Osteoblast (primary cell): ENCODE measurements at regions not wholly inside any gene's neighbourhood (a gene's known extent, or its start where the extent isn't known, plus 50 kb on each side); places are given as distances from the start of the nearest gene placed in this dataset.

ENCODE experiments used
- DNase-seq: peaks from one replicate; pipeline ENCODE4 v3.0.0; 2011; ENCODE audit warnings: low spot score, mixed read lengths; ENCODE audit not compliant: insufficient read length; ENCODE audit errors: missing footprints
- H2AFZ ChIP-seq: 2 replicates; pipeline ENCODE4 v1.6.0; 2011; ENCODE audit warnings: mild to moderate bottlenecking, low read length
- H3K27ac ChIP-seq: 2 replicates; pipeline ENCODE4 v1.5.1; 2011; ENCODE audit warnings: mild to moderate bottlenecking, low read depth, low read length, moderate library complexity
- H3K27me3 ChIP-seq: 2 replicates; pipeline ENCODE4 v1.6.0; 2012; ENCODE audit warnings: mild to moderate bottlenecking, control low read depth, inconsistent platforms, low read length, moderate library complexity; ENCODE audit not compliant: insufficient read depth
- H3K36me3 ChIP-seq: 2 replicates; pipeline ENCODE4 v1.5.1; 2011; ENCODE audit warnings: mild to moderate bottlenecking, low read length, control low read depth, moderate library complexity; ENCODE audit not compliant: insufficient read depth
- H3K4me1 ChIP-seq: 2 replicates; pipeline ENCODE4 v1.5.1; 2011; ENCODE audit warnings: mild to moderate bottlenecking, low read length, control low read depth, moderate library complexity; ENCODE audit not compliant: insufficient read depth
- H3K4me2 ChIP-seq: 2 replicates; pipeline ENCODE4 v1.6.0; 2011; ENCODE audit warnings: mild to moderate bottlenecking, low read length; ENCODE audit not compliant: insufficient read depth
- H3K4me3 ChIP-seq: fragments of 200-600 bp; sonication (generic); 3 replicates; pipeline ENCODE4 v1.5.1; 2012; ENCODE audit warnings: mild to moderate bottlenecking, low read length, inconsistent platforms; ENCODE audit not compliant: insufficient read depth
- H3K79me2 ChIP-seq: 2 replicates; pipeline ENCODE4 v1.6.0; 2012; ENCODE audit warnings: mild to moderate bottlenecking, low read length, control low read depth, inconsistent platforms; ENCODE audit not compliant: insufficient read depth
- H3K9me3 ChIP-seq: 2 replicates; pipeline ENCODE4 v1.5.1; 2011; ENCODE audit warnings: low read depth, low read length, control low read depth
- H4K20me1 ChIP-seq: 2 replicates; pipeline ENCODE4 v1.6.0; 2012; ENCODE audit warnings: mild to moderate bottlenecking, low read length, control low read depth; ENCODE audit not compliant: insufficient read depth
- CTCF ChIP-seq: IDR thresholded peaks from 2 replicates; pipeline ENCODE4 v1.5.1; 2011; ENCODE audit warnings: mild to moderate bottlenecking, low read depth, low read length, moderate library complexity; ENCODE audit errors: extremely low read depth

GRCh38 chr7:35480806-35481205 is 214.1 kb downstream of the HERPUD2 start:
- no peaks in the 10 kb centered on the region for H3K4me1 ChIP-seq
- TF ChIP-seq CTCF = no peak
- no peak for DNase-seq
- no peak overlapping the region for H3K4me3 ChIP-seq
- no peaks in the 10 kb centered on the region for H3K79me2 ChIP-seq
- H2AFZ ChIP-seq = no peak overlapping the region
- H3K4me2 ChIP-seq = no peak overlapping the region
- no peaks in the 10 kb centered on the region for H3K9me3 ChIP-seq
- H4K20me1 ChIP-seq = no peaks in the 10 kb centered on the region
- no peaks in the 10 kb centered on the region for H3K36me3 ChIP-seq
- no peak overlapping the region for H3K27ac ChIP-seq
- no peaks in the 10 kb centered on the region for H3K27me3 ChIP-seq

GRCh38 chr7:35477609-35478008 is 217.3 kb downstream of the HERPUD2 start:
- no peaks in the 10 kb centered on the region for H3K4me1 ChIP-seq
- H3K27ac ChIP-seq = no peak overlapping the region
- H3K9me3 ChIP-seq = no peaks in the 10 kb centered on the region
- H3K4me2 ChIP-seq = no peak overlapping the region
- DNase-seq = no peak
- H3K36me3 ChIP-seq = no peaks in the 10 kb centered on the region
- H3K27me3 ChIP-seq = no peaks in the 10 kb centered on the region
- no peak overlapping the region for H2AFZ ChIP-seq
- no peaks in the 10 kb centered on the region for H4K20me1 ChIP-seq
- H3K4me3 ChIP-seq = no peak overlapping the region
- no peaks in the 10 kb centered on the region for H3K79me2 ChIP-seq
- TF ChIP-seq CTCF = no peak

- H3K4me2 ChIP-seq = no peak overlapping the region
- no peak overlapping the region for H2AFZ ChIP-seq
- DNase-seq = no peak
- H3K27me3 ChIP-seq = no peaks in the 10 kb centered on the region
- no peak for TF ChIP-seq CTCF
- no peaks in the 10 kb centered on the region for H3K4me1 ChIP-seq
- no peaks in the 10 kb centered on the region for H3K9me3 ChIP-seq
- H3K27ac ChIP-seq = no peak overlapping the region
- H3K4me3 ChIP-seq = no peak overlapping the region
- H4K20me1 ChIP-seq = no peaks in the 10 kb centered on the region
- no peaks in the 10 kb centered on the region for H3K79me2 ChIP-seq
- no peaks in the 10 kb centered on the region for H3K36me3 ChIP-seq
Measured at GRCh38 chr7:35474100-35474499, 220.2 kb upstream of the TBX20 start.

GRCh38 chr7:35468606-35469005 is 214.7 kb upstream of the TBX20 start:
- Histone ChIP-seq H3K9me3 (no peaks in the 10 kb centered on the region), H3K27ac (no peak overlapping the region), H3K4me3 (no peak overlapping the region), H3K4me1 (no peaks in the 10 kb centered on the region), H3K79me2 (no peaks in the 10 kb centered on the region), H3K27me3 (no peaks in the 10 kb centered on the region), H4K20me1 (no peaks in the 10 kb centered on the region), H3K4me2 (no peak overlapping the region), H2AFZ (no peak overlapping the region), H3K36me3 (no peaks in the 10 kb centered on the region)
- no peak for TF ChIP-seq CTCF
- no peak for DNase-seq
